Caki2 (cell line): ENCODE measurements at regions not wholly inside any gene's neighbourhood (a gene's known extent, or its start where the extent isn't known, plus 50 kb on each side); places are given as distances from the start of the nearest gene placed in this dataset.
A peak's percentile ranks its signal among the peaks of the same experiment; 100 is the strongest.

Experiments
- DNase-seq: peaks from one replicate; pipeline ENCODE4 v3.0.0-alpha.2; 2015; ENCODE audit warnings: low read depth
- in situ Hi-C: cut with HindIII; loops from 2 replicates; pipeline ENCODE4 v1.10.0; 2016; ENCODE audit warnings: low sequenced_read_pairs, low pct_unique_long_range_greater_than_20kb, mixed read lengths

DNA sequence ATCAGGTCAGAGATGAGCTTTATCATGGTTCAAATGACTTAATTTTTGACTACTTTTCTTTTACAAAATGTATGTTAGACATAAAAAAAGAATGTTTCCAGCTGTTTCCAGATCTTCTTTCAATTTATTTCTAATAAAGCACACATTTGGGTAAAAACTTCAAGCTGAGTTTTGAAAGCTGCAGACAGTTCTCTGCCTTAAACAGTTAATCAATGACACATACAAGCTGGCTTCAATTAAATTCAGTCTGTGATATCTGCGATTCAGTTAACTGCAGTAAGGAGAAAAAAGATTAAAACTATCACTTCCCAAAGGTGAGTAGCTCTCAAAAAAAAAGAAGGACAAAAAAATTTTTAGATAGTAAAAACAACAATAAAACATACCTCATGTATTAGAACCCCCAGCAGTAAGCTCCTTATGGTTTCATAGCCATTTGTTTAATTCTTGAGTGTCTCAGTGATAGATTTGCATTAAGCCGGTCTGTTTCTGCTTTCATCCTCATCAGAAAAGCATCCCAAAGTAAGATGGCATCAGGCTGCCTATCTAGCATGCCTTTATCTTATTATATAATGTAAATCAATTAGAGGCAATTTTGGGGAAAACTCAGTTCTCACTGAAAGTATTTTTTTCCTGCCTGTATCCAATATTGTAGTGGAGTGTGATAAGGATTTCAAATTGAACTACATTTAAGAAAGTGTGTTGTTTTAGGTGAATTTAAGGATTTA, 81.8 kb upstream of the STARD13 start:
- no peak for DNase-seq
- in situ Hi-C loops = no loop called here

DNA sequence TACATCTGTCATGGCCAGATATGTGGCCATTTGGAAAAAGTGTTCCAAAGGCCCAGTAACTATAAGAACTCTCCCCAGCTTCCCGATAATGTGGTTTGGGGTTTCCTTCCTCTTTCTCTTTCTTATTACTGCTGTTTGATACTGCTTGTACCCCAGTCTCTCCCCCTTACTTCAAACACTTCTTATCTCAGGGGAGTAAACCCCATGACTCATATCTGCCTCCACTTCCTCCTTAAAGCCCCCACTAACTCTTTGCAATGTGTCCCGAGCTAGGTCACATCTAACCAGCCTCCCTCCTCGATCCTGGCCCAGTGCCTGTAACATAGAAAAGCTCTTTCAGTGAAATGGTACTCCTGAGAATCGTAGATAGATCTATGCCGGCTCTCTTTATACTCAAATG, 82.4 kb upstream of the STARD13 start:
- no peak for DNase-seq
- in situ Hi-C loops = no loop called here

- in situ Hi-C loops = no loop called here
- DNase-seq = no peak
Observed at GRCh38 chr13:33369073-33369472, 83.5 kb upstream of the STARD13 start.

DNA sequence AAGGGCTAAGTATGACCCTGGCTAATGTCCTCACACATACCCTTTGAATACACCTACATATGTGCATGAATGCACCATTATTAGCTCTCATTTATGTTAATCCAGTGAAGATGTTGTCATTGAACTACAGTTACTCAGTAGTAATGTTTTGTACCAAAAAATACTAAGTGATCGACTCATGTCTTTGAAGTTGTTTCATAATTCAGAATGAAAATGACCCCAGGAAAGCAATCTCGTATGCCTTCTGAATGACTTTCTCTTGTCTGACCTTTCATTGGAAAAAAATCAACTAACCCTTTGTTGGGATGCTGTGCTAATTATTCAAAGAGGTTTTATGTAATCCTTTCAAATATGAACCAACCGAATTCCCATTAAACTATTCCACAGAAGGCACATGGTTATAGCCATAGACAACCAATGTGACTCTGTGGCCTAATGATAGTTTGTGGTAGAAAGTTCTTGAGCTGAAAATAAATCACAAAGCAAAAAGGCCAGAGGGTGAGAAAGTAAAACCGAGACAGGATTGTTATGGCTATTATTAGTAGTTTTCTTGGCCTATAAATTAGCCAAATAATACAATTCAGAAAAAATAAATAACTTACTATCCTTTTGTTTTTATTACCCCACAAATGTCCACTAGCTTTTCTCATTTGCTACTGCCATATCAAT, 86.8 kb upstream of the STARD13 start:
- in situ Hi-C loops = no loop called here
- DNase-seq = no peak

DNA sequence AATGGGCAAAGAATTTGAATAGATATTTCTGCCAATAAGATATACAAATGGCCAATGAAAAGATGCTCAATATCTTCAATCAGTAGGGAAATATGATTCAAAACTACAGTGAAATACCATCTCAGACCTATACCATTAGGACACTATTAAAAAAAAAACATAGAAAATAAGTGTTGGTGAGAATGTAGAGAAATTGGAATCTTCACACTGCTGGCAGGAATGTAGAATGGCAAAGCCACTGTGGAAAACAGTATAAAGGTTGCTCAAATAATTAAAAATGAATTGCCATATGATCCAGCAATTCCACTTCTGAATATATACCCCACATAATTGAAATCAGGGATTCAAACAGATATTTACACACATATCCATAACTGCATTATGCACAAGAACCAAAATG, 88.1 kb upstream of the STARD13 start:
- no peak for DNase-seq
- in situ Hi-C loops = no loop called here

DNA sequence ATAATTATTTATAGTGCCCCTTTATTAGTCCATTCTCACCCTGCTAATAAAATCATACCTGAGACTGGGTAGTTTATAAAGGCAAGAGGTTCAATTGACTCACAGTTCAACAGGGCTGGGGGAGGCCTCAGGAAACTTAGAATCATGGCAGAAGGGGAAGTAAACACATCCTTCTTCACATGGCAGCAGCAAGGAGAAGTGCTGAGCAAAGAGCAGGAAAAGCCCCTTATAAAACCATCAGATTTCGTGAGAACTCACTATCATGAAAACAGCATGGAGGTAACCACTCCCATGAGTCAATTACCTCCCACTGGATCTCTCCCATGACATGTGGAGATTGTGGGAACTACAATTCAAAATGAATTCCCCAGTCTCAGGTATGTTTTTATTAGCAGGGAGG, 89.9 kb upstream of the STARD13 start:
- in situ Hi-C loops = no loop called here
- DNase-seq = no peak

- in situ Hi-C loops = no loop called here
- no peak for DNase-seq
Observed at GRCh38 chr13:33376212-33376611, 90.7 kb upstream of the STARD13 start.

DNA sequence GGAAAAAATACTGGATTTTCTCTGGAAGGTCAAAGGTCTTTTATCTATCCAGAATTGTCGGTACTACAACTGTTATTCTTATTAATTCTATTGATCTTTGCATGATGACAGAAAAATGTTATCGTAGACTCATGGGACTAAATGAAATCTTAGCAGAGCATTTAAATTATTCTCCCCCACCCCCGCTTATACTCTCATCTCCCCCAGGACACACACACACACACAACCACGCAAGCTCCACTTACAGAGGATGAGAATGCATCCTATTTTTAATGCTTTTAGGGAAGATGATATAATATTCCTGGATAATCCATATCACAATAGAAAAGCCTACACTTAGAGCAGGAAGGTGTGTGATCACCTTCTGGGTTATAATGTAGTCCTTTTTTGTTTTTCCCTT, 91.9 kb upstream of the STARD13 start:
- DNase-seq = no peak
- in situ Hi-C loops = no loop called here

GRCh38 chr13:33377825-33378224, 92.3 kb upstream of the STARD13 start:
- no peak for DNase-seq
- in situ Hi-C loops = no loop called here

DNA sequence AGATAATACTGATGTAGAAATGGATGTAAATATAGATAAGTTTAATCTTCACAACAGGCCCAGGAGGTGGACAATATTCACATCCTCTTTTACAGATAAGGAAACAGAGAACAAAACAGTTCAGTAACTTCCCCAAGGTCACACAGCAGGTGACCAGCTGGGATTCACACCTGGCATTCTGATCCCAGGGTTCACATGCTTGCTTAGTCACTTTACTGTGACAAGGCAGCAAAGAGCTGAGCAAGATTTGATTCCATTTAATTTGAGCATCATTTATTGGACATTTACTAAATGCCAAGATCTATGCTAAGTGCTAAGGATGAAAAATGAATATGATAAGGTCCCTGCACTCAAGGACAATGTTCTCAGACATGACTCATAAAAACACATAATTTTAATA, 94.1 kb upstream of the STARD13 start:
- in situ Hi-C loops = no loop called here
- no peak for DNase-seq

DNA sequence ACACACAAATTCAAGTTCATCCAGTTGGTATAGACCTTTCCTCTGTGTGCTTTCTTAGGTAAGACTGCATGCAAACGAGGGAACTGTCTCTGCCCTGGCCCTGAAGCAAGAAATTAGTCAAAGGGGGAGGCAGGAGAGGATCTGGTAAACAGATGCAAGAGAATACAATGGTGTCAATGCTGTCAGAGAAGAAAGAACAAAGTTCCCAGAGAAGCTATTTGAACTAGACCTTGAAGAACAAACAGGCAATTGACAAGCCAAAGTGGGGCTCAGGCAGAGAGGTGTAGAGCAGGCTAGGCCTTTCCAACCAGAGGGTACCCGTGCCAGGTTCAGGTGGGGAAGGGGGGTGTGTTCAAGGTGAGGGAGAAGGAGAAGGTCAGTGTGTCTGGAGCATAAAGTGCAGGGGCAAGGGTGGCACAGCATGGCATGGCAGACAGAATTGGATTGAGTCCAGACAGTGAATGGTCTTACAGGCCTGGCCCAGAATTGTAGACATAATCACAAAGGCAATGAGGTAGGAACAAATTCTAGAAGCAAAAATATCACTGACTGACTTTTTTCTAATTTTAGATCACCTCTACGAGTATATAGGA, 95.0 kb upstream of the STARD13 start:
- in situ Hi-C loops = no loop called here
- DNase-seq = no peak

DNA sequence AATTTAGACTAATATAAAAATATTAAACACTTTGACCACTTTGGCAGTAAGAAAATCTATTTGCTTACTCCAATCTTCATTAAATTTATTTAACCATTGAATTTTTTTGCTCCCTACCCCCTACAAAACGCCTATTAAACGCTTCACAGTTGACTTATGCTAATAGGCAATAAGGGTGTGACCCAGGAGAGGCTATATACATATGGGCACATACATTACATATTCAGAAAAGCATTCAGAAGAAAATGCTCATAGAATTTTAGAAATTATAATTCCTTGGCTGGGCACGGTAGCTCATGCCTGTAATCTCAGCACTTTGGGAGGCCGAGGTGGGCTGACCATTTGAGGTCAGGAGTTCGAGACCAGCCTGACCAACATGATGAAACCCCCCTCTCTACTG, 95.6 kb upstream of the STARD13 start:
- in situ Hi-C loops = no loop called here
- DNase-seq = no peak

DNA sequence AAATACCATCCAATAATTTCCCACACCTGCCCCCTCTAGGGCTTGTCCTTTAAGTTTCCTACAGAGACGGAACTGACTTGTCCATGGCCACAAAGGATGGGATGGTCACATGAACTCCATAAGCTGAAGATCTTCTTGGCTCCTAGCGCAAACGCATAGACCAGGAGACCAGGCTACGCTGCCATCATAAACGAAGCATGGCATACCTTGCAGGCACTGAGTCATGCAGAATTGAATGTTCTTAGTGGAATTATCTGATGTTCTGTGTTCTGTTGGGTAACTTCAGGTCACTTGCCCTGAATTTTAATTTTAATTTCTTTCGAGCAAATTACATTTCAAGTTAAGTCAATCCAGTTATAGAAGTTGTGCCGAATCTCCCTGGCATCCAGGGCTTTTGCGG, 96.4 kb upstream of the STARD13 start:
- in situ Hi-C loops = no loop called here
- peak; percentile 23 for DNase-seq

GRCh38 chr13:33383724-33384577, 98.4 kb upstream of the STARD13 start:
- peak; percentile 76 for DNase-seq
- in situ Hi-C loops = no loop called here

GRCh38 chr13:33388286-33388998, 102.9 kb upstream of the STARD13 start:
- DNase-seq = peak; percentile 47

DNA sequence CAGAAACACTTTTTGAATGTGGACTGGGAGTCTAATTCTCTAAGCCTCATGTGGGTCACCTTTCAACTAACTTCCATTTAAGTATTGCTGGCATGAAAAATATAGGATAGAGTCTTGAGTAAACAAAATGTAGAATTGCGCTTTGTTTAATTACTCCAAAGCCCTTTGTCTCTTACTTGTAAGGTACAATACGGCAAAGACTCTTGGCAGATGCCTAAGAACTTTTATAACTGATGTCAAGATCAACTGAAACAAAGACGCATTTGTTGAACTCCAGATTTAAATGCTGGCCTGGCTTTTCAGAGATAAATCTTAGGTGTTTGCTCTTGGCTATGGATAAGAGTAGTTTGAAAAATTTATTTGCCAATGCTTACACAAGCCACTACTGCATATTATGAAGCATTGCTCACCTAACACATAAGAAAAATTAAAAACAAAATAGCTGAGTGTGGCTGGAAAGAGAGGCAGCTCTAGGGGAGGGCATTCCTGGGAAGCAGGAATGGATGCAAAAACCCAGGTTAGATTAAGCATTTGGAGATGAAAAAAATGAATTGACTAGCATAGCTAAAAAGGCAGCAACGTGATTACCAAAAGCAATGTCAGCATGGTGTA, 107.3 kb upstream of the STARD13 start:
- DNase-seq = no peak
- in situ Hi-C loops = no loop called here

More at GRCh38 chr13:33388286-33388998, 102.9 kb upstream of the STARD13 start:
- in situ Hi-C loops = no loop called here

- in situ Hi-C loops = no loop called here
- no peak for DNase-seq
Observed at GRCh38 chr13:33394294-33394932, 108.9 kb upstream of the STARD13 start.
